MM.1S (cell line): ENCODE measurements at regions not wholly inside any gene's neighbourhood (a gene's known extent, or its start where the extent isn't known, plus 50 kb on each side); places are given as distances from the start of the nearest gene placed in this dataset.

Experiments
- DNase-seq: peaks from one replicate; pipeline ENCODE4 v3.0.0-alpha.2; 2015
- H2AFZ ChIP-seq: fragments of 300-600 bp; sonication (generic); 2 replicates; pipeline ENCODE4 v1.6.0; 2016; ENCODE audit warnings: antibody characterized with exemption, low read length
- H3F3A ChIP-seq: fragments of 300-600 bp; sonication (generic); 2 replicates; pipeline ENCODE4 v1.6.1; 2016; ENCODE audit warnings: mild to moderate bottlenecking, antibody characterized with exemption, low read length, moderate library complexity, mixed read lengths; ENCODE audit not compliant: insufficient read depth
- H3K27ac ChIP-seq: fragments of 300-600 bp; sonication (generic); 2 replicates; pipeline ENCODE4 v1.5.1; 2016; ENCODE audit warnings: mild to moderate bottlenecking, low read length
- H3K27me3 ChIP-seq: fragments of 300-600 bp; sonication (generic); replicated peaks from 2 replicates; pipeline ENCODE4 v1.6.0; 2016; ENCODE audit warnings: low read length; ENCODE audit not compliant: insufficient read depth
- H3K36me3 ChIP-seq: fragments of 300-600 bp; sonication (generic); replicated peaks from 2 replicates; pipeline ENCODE4 v1.6.1; 2016; ENCODE audit warnings: mild to moderate bottlenecking, low read length, mixed read lengths; ENCODE audit not compliant: insufficient read depth
- H3K4me1 ChIP-seq: fragments of 300-600 bp; sonication (generic); 2 replicates; pipeline ENCODE4 v1.6.1; 2016; ENCODE audit warnings: low read length, mixed read lengths
- H3K4me2 ChIP-seq: fragments of 300-600 bp; sonication (generic); 2 replicates; pipeline ENCODE4 v1.6.0; 2016; ENCODE audit warnings: low read depth, low read length
- H3K4me3 ChIP-seq: fragments of 300-600 bp; sonication (generic); 2 replicates; pipeline ENCODE4 v1.5.1; 2016; ENCODE audit warnings: low read length, mixed read lengths
- H3K79me2 ChIP-seq: fragments of 300-600 bp; sonication (generic); 2 replicates; pipeline ENCODE4 v1.6.1; 2016; ENCODE audit warnings: mixed run types, low read length, mixed read lengths
- H3K9ac ChIP-seq: fragments of 300-600 bp; sonication (generic); 2 replicates; pipeline ENCODE4 v1.6.1; 2016; ENCODE audit warnings: low read length, mixed read lengths
- H3K9me2 ChIP-seq: fragments of 300-600 bp; sonication (generic); replicated peaks from 2 replicates; pipeline ENCODE4 v1.6.1; 2016; ENCODE audit warnings: mild to moderate bottlenecking, low read length, mixed read lengths; ENCODE audit not compliant: insufficient read depth
- H3K9me3 ChIP-seq: fragments of 300-600 bp; sonication (generic); replicated peaks from 2 replicates; pipeline ENCODE4 v1.6.1; 2016; ENCODE audit warnings: mild to moderate bottlenecking, low read length, mixed read lengths; ENCODE audit not compliant: insufficient read depth
- H4K20me1 ChIP-seq: fragments of 300-600 bp; sonication (generic); 2 replicates; pipeline ENCODE4 v1.6.1; 2016; ENCODE audit warnings: mild to moderate bottlenecking, low read length, moderate library complexity, mixed read lengths; ENCODE audit not compliant: insufficient read depth
- CTCF ChIP-seq: fragments of 300-600 bp; sonication (generic); IDR thresholded peaks from 2 replicates; pipeline ENCODE4 v1.5.1; 2016; ENCODE audit warnings: antibody characterized with exemption, low read length, mixed read lengths
- EZH2 ChIP-seq: fragments of 300-600 bp; sonication (generic); optimal IDR thresholded peaks from 2 replicates; pipeline ENCODE3; 2017; ENCODE audit warnings: low read depth, mild to moderate bottlenecking, antibody characterized with exemption, low read length, mixed read lengths
- EZH2phosphoT487 ChIP-seq: fragments of 300-600 bp; sonication (generic); IDR thresholded peaks from 2 replicates; pipeline ENCODE4 v1.6.1; 2018; ENCODE audit warnings: antibody characterized with exemption, low read length

- H2AFZ ChIP-seq: no peak overlapping the region
- H3K27me3 ChIP-seq: no peaks in the 10 kb centered on the region
- H3K4me2 ChIP-seq: no peak overlapping the region
- 0 out of 2 replicates have a peak, but pooled peaks cover 5% of the 10 kb centered on the region for H3F3A ChIP-seq
- DNase-seq: no peak
- no peaks in the 10 kb centered on the region for H3K9me2 ChIP-seq
- H3K27ac ChIP-seq: no peak overlapping the region
- H3K4me3 ChIP-seq: no peak overlapping the region
- H3K36me3 ChIP-seq: no peaks in the 10 kb centered on the region
- peaks cover 11% of the 10 kb centered on the region for H3K4me1 ChIP-seq
- H4K20me1 ChIP-seq: no peaks in the 10 kb centered on the region
- no peak overlapping the region for H3K9ac ChIP-seq
- no peak for TF ChIP-seq EZH2phosphoT487
- TF ChIP-seq CTCF: no peak
- TF ChIP-seq EZH2: no peak
- H3K9me3 ChIP-seq: no peaks in the 10 kb centered on the region
- H3K79me2 ChIP-seq: no peaks in the 10 kb centered on the region
These were observed 124.8 kb downstream of the SIK1 start for GRCh38 chr21:43302062-43302700.

GRCh38 chr21:43301409-43302061, 125.4 kb downstream of the SIK1 start:
- H3K4me2 ChIP-seq: no peak overlapping the region
- no peaks in the 10 kb centered on the region for H3K27me3 ChIP-seq
- no peaks in the 10 kb centered on the region for H3K9me3 ChIP-seq
- no peaks in the 10 kb centered on the region for H3K9me2 ChIP-seq
- H3K4me3 ChIP-seq: no peak overlapping the region
- H2AFZ ChIP-seq: no peak overlapping the region
- H3K79me2 ChIP-seq: no peaks in the 10 kb centered on the region
- no peaks in the 10 kb centered on the region for H4K20me1 ChIP-seq
- peaks cover 5% of the 10 kb centered on the region for H3K4me1 ChIP-seq
- no peaks in the 10 kb centered on the region for H3F3A ChIP-seq
- H3K36me3 ChIP-seq: no peaks in the 10 kb centered on the region
- H3K9ac ChIP-seq: no peak overlapping the region
- no peak for TF ChIP-seq EZH2
- DNase-seq: no peak
- H3K27ac ChIP-seq: no peak overlapping the region

- DNase-seq: no peak
- no peak overlapping the region for H3K4me3 ChIP-seq
- TF ChIP-seq EZH2: no peak
- no peak for TF ChIP-seq CTCF
- TF ChIP-seq EZH2phosphoT487: no peak
- H3K27me3 ChIP-seq: peaks cover 8% of the 10 kb centered on the region; the same call in 1 of the 2 replicates
- no peaks in the 10 kb centered on the region for H3K36me3 ChIP-seq
- H3F3A ChIP-seq: no peaks in the 10 kb centered on the region
- H3K9ac ChIP-seq: no peak overlapping the region
- no peaks in the 10 kb centered on the region for H3K9me3 ChIP-seq
- no peak overlapping the region for H3K27ac ChIP-seq
- H2AFZ ChIP-seq: no peak overlapping the region
- no peaks in the 10 kb centered on the region for H3K4me1 ChIP-seq
- no peaks in the 10 kb centered on the region for H3K9me2 ChIP-seq
- no peaks in the 10 kb centered on the region for H4K20me1 ChIP-seq
- no peaks in the 10 kb centered on the region for H3K79me2 ChIP-seq
- no peak overlapping the region for H3K4me2 ChIP-seq
These were observed 126.2 kb downstream of the SIK1 start for GRCh38 chr21:43300496-43301408.
